Immature natural killer cell (primary cell): ENCODE measurements at regions not wholly inside any gene's neighbourhood (a gene's known extent, or its start where the extent isn't known, plus 50 kb on each side); places are given as distances from the start of the nearest gene placed in this dataset.

Experiments
- DNase-seq, 3 donors: peaks; one replicate each; pipeline ENCODE4 v3.0.0; 2022; ENCODE audit warnings: mixed read lengths in 1 of 3
- H3K27ac Mint-ChIP-seq, 6 donors: one replicate each; pipeline ENCODE4 v1.8.0; 2020; ENCODE audit warnings: mixed read lengths in 6 of 6, mild to moderate bottlenecking in 5 of 6, inconsistent platforms in 4 of 6, moderate library complexity in 3 of 6
- H3K27me3 Mint-ChIP-seq, 3 donors: one replicate each; pipeline ENCODE4 v1.8.0; 2020 to 2021; ENCODE audit warnings: low read depth in 3 of 3, mild to moderate bottlenecking in 3 of 3, mixed read lengths in 3 of 3, moderate library complexity in 3 of 3, inconsistent platforms in 1 of 3
- H3K36me3 Mint-ChIP-seq, 3 donors: one replicate each; pipeline ENCODE4 v1.8.0; 2020; ENCODE audit warnings: mixed read lengths in 3 of 3, inconsistent platforms in 2 of 3, mild to moderate bottlenecking in 2 of 3
- H3K4me1 Mint-ChIP-seq, 2 donors: one replicate each; pipeline ENCODE4 v1.8.0; 2020; ENCODE audit warnings: inconsistent platforms in 2 of 2, mild to moderate bottlenecking in 2 of 2, mixed read lengths in 2 of 2, moderate library complexity in 1 of 2
- H3K4me3 Mint-ChIP-seq, 5 donors: one replicate each; pipeline ENCODE4 v1.8.0; 2020; ENCODE audit warnings: mild to moderate bottlenecking in 5 of 5, mixed read lengths in 5 of 5, inconsistent platforms in 3 of 5, moderate library complexity in 3 of 5
- H3K9me3 Mint-ChIP-seq, 6 donors: one replicate each; pipeline ENCODE4 v1.8.0; 2020; ENCODE audit warnings: mild to moderate bottlenecking in 6 of 6, mixed read lengths in 6 of 6, inconsistent platforms in 4 of 6, moderate library complexity in 3 of 6

DNA sequence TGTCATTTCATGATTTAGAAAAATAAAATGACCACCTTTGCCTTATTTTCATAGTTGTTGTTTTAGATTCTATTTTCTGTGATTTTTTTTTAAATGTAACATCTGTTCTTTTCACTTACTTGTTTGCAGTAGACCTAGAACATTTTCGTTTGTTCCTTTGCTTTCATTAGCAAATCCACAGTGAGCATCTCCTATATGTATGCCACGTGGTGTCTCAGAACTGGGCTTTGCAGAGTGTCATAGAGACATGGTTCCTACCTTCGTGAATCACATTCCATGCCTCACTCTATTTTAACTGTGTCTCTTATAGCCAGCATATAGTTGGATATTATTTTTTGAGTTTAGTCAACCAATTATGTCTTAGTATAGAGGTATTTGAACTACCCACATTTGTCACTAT lies 118.2 kb downstream of the KLF13 start:
- Mint-ChIP-seq H3K27me3 (peaks cover 0 to 6% (median 5%) of the 10 kb centered on the region in 3 donors), H3K36me3 (no peaks in the 10 kb centered on the region), H3K4me1 (peaks cover 42 to 60% of the 10 kb centered on the region in 2 donors), H3K9me3 (no peaks in the 10 kb centered on the region), H3K4me3 (no peak overlapping the region), H3K27ac (peak overlapping the region in 2 of 6 donors; percentile 60 to 62)
- DNase-seq, result no peak

DNA sequence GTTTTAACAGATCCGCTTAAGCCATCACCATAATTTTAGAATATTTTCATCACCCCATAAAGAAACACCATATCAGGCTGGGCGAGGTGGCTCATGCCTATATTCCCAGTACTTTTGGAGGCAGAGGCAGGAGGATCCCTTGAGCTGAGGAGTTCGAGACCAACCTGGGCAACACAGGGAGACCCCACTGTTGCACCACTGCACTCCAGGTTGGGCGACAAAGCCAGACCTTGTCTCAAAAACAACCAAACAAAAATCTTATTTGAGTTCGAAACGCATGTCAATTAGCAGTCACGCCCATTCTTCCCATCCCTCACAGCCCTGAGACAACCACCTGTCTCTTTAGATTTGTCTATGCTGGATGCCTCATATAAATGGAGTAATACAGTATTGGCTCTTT lies 119.9 kb downstream of the KLF13 start:
- Mint-ChIP-seq H3K36me3 (no peaks in the 10 kb centered on the region), H3K9me3 (no peaks in the 10 kb centered on the region), H3K27me3 (peaks cover 0 to 7% (median 6%) of the 10 kb centered on the region in 3 donors), H3K4me3 (no peak overlapping the region), H3K27ac (peak overlapping the region in 1 of 6 donors; percentile 19), H3K4me1 (peaks cover 37 to 44% of the 10 kb centered on the region in 2 donors)
- no peak for DNase-seq

DNA sequence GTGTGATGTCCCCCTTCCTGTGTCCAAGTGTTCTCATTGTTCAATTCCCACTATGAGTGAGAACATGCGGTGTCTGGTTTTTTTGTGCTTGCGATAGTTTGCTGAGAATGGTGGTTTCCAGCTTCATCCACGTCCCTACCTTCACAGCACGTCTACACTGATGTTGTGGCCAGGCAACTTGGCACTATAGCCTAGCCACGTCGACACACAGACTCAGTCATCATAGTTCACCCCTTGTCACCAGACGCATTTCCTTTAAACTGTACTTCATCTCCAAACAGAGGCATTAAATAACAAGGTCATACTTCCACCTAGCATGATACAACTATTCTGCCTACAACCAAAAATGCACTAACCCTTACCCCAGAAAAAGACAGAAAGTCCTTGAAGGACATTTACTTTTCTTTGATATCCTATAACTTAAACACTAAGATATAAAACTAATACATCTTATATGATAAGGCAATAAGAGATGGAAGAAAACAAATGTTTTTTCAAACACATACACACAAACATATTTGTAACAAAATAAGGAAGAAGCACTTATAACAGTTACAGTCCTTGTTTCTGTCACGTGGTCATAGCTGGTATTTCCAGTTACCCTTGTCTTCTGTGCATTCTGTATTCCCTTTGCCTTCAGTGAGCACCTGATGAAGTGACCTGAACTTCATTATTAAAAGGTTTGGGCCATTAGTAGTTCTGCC lies 121.4 kb downstream of the KLF13 start:
- DNase-seq, result peak; percentile 49 to 56 (median 50)
- Mint-ChIP-seq H3K36me3 (no peaks in the 10 kb centered on the region), H3K4me1 (peaks cover 24 to 31% of the 10 kb centered on the region in 2 donors), H3K9me3 (no peaks in the 10 kb centered on the region), H3K27me3 (peaks cover 0 to 8% (median 6%) of the 10 kb centered on the region in 3 donors), H3K27ac (peak overlapping the region; percentile 61 to 82 (median 76)), H3K4me3 (peak overlapping the region in 3 of 5 donors; percentile 1 to 33 (median 2))

DNA sequence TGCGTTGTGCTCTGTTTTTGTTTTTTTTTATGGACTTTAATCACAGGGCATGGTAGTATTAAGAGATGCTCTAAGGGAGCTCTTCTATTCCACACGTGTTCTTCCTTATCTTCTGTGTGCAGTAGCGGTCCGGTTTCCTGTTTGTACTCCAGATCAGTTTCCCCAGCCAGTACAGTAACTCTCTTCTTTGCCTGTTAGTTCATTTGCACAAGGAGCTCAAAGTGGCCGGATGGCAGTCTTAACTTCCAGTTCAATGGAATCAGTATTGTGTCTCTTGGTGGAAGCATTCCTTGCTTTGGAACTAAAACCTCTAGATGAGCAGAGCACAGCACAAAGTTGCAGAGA lies 122.0 kb downstream of the KLF13 start:
- Mint-ChIP-seq H3K27me3 (peaks cover 0 to 8% (median 8%) of the 10 kb centered on the region in 3 donors), H3K36me3 (no peaks in the 10 kb centered on the region), H3K9me3 (no peaks in the 10 kb centered on the region), H3K4me1 (peaks cover 24 to 27% of the 10 kb centered on the region in 2 donors), H3K27ac (peak overlapping the region; percentile 9 to 77 (median 62)), H3K4me3 (peak overlapping the region in 1 of 5 donors; percentile 31)
- DNase-seq, result no peak

DNA sequence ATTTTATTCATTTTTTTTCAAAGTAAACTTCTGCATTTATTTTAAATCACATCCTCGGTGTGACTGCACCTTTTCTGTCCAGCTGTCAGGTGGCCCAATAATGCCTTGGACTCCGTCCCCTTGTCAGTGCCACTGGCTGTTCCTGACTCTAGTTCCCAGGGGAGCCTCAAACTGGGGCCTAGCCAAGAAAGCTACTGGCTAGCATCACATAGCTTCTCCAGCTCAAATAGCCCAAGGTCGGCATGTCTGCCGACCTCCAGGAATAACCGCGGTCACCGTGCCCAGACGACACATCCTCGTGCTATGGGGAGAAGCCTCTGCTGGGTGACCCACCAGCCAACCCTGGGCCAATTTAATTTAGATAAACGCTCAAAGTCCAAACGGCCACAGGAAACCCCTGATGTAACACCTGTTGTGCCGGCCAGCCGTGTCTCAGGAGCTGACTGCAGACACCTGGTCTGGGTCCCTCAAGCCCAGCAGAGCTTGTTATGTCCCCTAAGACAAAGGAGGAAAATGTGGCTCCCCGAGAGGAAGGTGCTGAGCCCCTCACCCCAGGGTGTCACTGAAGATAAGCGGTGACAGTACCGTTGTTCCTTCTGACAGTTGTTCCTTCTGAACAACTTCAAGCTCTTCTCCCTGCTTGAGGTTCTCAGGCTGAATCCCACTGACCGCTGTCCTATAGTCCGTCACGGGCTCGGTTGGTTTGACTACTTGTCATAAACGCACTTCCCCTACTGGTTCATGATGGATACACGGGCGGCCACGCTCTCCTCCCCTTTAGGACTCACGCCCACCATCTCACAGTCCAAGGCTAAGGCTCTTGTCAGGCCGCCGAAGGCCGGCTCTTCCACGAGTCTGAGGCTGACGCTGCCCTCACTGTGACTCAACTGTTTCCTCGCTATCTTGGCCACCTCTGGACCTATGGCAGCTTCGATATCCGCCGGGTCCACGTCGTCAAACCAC lies 126.2 kb downstream of the KLF13 start:
- Mint-ChIP-seq H3K4me1 (peaks cover 20 to 26% of the 10 kb centered on the region in 2 donors), H3K27me3 (peaks cover 0 to 5% (median 5%) of the 10 kb centered on the region in 3 donors), H3K27ac (peak overlapping the region in 3 of 6 donors; percentile 37 to 70 (median 45)), H3K9me3 (peaks cover 0 to 7% (median 4%) of the 10 kb centered on the region in 6 donors), H3K36me3 (peaks cover 5 to 6% (median 6%) of the 10 kb centered on the region in 3 donors), H3K4me3 (peak overlapping the region in 1 of 5 donors; percentile 30)
- no peak for DNase-seq

DNA sequence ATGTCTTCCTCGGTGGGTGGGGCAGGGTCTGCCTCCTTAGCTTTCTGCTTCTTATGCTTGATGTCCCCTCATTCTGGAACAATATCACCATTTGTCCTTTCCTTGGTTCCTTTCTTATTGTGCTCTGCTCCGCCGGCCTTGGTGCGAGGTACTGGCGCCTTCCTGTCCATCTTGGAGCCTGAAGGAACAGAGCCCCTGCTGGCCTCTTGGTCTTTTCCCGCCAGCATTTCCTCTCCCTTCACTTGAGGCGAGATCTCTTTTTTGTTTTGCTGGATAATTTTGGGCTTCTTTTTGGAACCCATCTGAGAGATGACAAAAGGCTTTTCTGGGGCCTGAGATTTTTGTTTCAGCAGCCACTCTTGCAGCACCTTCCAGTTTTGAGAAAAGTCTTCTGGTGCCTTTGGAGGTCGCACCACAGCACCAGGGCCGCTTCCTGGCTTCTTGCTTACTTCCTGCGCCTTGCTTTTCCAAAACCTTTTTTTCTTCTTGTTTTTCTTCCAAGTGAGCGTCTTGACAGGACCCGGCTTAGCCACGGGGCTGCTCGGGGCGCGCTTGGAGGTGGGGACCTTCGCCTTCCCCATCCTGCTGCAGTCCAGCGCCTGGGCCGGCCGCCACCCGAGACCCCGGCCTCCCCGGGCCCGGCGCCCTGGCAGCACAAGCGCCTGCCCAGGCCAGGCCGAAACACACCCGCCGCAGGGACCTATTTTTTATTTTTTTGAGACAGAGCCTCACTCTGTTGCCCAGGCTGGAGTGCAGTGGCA lies 127.1 kb downstream of the KLF13 start:
- Mint-ChIP-seq H3K27ac (peak overlapping the region in 3 of 6 donors; percentile 37 to 70 (median 45)), H3K4me3 (no peak overlapping the region), H3K36me3 (peaks cover 5 to 6% (median 6%) of the 10 kb centered on the region in 3 donors), H3K4me1 (peaks cover 12 to 18% of the 10 kb centered on the region in 2 donors), H3K27me3 (peaks cover 0 to 5% (median 4%) of the 10 kb centered on the region in 3 donors), H3K9me3 (peaks cover 0 to 7% (median 4%) of the 10 kb centered on the region in 6 donors)
- no peak for DNase-seq

DNA sequence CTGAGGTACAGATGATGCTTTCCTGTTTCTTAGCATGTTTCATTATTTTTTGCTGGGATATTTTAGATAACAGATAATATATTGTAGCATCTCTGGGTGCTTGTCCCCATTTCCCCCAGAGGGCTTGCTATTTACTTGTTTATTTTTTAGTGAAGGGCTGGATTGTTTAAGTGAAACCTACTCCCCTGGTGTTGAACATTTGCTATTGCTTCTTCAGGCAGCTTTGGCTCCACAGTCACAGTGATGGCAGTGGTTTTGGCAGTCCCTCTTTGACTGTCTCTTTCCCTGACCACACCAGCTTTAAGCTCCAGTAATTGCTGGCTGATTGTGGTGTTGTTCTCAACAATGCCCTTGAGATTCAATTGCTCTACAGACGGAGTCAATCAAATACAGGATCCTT lies 128.9 kb downstream of the KLF13 start:
- H3K36me3 Mint-ChIP-seq, result peaks cover 5 to 6% (median 6%) of the 10 kb centered on the region in 3 donors
- peaks cover 0 to 2% (median 1%) of the 10 kb centered on the region in 3 donors for H3K27me3 Mint-ChIP-seq
- H3K9me3 Mint-ChIP-seq, result peaks cover 0 to 7% (median 4%) of the 10 kb centered on the region in 6 donors
- H3K4me3 Mint-ChIP-seq, result peak overlapping the region in 1 of 5 donors; percentile 13
- peak overlapping the region in 4 of 6 donors; percentile 6 to 78 (median 58) for H3K27ac Mint-ChIP-seq
- peak in 2 of 3 donors; percentile 27 to 35 for DNase-seq
- H3K4me1 Mint-ChIP-seq, result peaks cover 9 to 14% of the 10 kb centered on the region in 2 donors

DNA sequence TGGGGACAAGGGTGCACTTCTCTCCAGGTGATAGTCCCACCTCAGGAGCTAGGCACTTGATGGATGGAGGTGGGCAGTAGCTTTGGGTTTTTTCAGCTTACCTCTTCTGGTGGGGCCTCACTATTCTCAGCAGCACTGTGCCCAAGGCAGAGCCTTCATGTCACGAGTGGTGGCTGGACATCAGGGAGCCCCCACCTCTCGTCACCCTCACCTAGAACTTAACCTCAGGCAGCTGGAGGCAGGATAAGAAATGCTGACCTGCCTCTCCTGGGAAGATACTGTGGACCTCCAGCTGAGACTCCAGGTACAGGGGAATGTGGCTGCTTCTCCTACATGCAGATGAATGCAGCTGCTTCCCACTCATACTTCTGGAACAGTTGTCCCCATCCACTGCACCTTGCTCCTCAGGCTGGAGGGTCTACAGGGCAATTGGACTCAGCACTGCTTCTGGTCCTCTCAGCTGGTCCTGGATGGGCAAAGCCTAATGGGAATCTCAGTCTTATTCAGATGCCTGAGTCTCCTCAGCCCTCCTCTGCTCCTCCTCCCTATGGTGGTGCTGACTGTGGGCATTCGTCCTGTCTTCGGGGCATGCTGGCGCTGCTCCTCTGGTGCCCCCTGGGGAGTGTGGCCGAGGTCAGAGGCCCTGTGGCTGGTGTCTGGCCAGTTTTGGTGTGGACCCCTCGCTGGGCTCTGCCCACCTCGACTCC lies 129.9 kb downstream of the KLF13 start:
- Mint-ChIP-seq H3K27ac (no peak overlapping the region), H3K9me3 (peaks cover 0 to 7% (median 4%) of the 10 kb centered on the region in 6 donors), H3K4me1 (peaks cover 9 to 14% of the 10 kb centered on the region in 2 donors), H3K27me3 (peaks cover 0 to 3% (median 2%) of the 10 kb centered on the region in 3 donors), H3K4me3 (no peak overlapping the region), H3K36me3 (peaks cover 5 to 6% (median 6%) of the 10 kb centered on the region in 3 donors)
- DNase-seq, result no peak

DNA sequence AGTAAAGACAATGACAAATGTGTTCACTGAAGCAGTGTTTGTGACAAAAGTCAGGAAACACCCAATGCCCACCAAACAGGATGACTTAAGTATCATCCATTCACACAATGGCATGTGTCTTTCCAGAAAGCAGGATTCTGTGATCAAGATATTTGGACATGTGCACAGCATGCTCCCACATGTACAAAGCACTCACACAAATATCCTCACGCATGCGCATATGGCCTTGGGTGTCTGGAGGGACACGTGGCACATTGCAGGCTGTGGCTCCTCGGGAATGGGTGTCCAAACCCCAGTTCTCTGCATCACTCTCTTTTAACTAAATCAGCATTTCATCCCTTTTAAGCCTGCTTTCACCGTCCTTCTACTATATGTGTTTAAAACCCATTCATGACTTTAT lies 130.5 kb downstream of the KLF13 start:
- Mint-ChIP-seq H3K4me3 (no peak overlapping the region), H3K9me3 (peaks cover 0 to 7% (median 4%) of the 10 kb centered on the region in 6 donors), H3K27ac (no peak overlapping the region), H3K36me3 (peaks cover 5 to 6% (median 6%) of the 10 kb centered on the region in 3 donors), H3K27me3 (peaks cover 0 to 3% (median 2%) of the 10 kb centered on the region in 3 donors), H3K4me1 (peaks cover 9 to 14% of the 10 kb centered on the region in 2 donors)
- DNase-seq, result no peak

DNA sequence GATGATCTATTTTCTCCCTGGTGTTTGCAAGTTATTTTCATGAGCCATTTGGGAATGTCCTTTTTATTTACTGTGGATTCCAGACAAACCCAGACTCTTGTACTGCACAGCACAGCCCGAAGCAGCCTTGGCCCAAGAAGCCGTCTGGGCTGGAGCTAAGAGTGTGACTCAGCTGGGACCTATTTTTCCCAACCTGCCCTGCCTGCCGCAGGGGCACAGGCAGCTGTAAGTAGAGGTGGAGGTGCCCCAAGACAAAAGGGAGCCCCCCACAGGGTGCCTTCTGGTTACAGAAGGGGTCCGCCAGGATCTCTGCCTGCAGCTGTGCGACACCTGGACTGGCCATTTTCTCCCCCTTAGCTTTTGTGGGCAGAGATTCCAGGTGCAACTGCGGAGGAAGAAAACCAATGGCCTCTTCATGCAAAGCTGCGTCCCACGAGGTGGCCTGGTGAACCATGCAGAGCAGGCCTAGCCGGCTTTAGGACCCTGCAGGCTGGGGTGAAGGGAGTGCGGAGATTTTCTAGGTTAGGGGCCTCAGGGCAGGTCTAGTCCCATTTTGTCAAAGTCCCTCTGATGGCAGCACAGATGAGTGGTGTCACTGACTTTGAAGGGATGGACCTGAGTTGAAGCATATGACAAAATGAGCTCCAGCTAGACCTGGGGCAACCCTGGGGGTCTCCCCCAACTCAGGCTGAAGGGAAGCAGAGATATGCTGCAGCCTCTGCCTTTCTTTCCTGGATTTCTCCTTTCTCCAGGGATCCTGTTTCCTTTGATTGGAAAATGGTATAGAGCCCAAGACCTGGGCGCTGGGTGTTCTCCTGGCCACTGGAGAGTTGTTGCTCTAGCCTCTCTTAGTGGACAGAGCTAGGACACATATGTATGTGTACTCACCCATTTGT lies 131.2 kb downstream of the KLF13 start:
- Mint-ChIP-seq H3K27ac (peak overlapping the region in 1 of 6 donors; percentile 58), H3K9me3 (peaks cover 0 to 7% (median 4%) of the 10 kb centered on the region in 6 donors), H3K4me3 (no peak overlapping the region), H3K4me1 (peaks cover 9 to 14% of the 10 kb centered on the region in 2 donors), H3K36me3 (peaks cover 5 to 6% (median 6%) of the 10 kb centered on the region in 3 donors), H3K27me3 (peaks cover 0 to 3% (median 2%) of the 10 kb centered on the region in 3 donors)
- no peak for DNase-seq

DNA sequence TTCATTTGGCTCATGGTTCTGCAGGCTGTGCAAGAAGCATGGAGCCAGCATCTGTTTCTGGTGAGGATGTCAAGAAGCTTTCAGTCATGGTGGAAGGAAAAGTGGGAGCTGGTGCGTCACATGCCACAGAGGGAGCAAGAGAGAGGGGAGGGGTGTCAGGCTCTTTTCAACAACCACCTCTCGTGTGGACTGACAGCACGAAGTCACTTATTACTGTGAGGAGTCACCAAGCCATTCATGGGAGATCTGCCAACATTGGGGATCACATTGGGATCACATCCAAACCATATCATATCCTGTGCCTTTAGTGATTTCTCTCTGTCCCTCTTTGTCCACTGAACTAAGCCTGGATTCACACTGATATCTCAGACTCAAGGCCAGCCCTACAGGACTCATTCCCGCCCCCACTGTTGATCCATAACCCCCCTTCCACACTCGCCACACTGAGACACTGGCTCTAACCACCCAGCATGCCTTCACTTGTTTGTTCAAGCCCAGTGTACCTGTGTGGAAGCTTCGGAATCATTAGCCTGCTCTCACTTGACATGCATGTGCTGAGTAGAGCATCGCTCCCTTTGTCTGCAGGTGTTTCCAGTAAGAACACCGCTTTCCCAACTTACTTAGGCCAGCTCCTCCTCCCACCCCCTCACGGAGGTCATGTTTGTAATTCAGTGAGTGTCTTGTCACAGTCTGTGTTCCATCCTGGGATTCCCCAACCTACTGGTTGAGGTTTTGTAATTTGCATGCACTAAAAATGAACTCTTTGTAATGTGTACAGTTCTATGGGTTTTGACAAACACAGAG lies 132.2 kb downstream of the KLF13 start:
- H3K27me3 Mint-ChIP-seq, result peaks cover 0 to 3% (median 0%) of the 10 kb centered on the region in 3 donors
- peaks cover 5 to 6% (median 6%) of the 10 kb centered on the region in 3 donors for H3K36me3 Mint-ChIP-seq
- H3K27ac Mint-ChIP-seq, result peak overlapping the region in 1 of 6 donors; percentile 56
- peaks cover 9 to 14% of the 10 kb centered on the region in 2 donors for H3K4me1 Mint-ChIP-seq
- DNase-seq, result no peak
- no peak overlapping the region for H3K4me3 Mint-ChIP-seq
- peaks cover 0 to 7% (median 4%) of the 10 kb centered on the region in 6 donors for H3K9me3 Mint-ChIP-seq
